Loucy (cell line): ENCODE measurements at regions not wholly inside any gene's neighbourhood (a gene's known extent, or its start where the extent isn't known, plus 50 kb on each side); places are given as distances from the start of the nearest gene placed in this dataset.

Experiments
- CTCF ChIP-seq: fragments of 200-600 bp; sonication (generic); conservative IDR thresholded peaks from 2 replicates; pipeline ENCODE4 v1.5.1; 2014; ENCODE audit warnings: mild to moderate bottlenecking, antibody characterized with exemption, low read length
- EZH2phosphoT487 ChIP-seq: fragments of 200-600 bp; IDR thresholded peaks from 2 replicates; pipeline ENCODE4 v1.6.1; 2018; ENCODE audit warnings: antibody characterized with exemption, mild to moderate bottlenecking, moderate library complexity, borderline replicate concordance

GRCh38 chr12:13270817-13271216, 74.3 kb downstream of the EMP1 start:
- TF ChIP-seq CTCF: no peak
- no peak for TF ChIP-seq EZH2phosphoT487
